GM21786 (cell line): ENCODE measurements at regions not wholly inside any gene's neighbourhood (a gene's known extent, or its start where the extent isn't known, plus 50 kb on each side); places are given as distances from the start of the nearest gene placed in this dataset.
"Not testable (repeated sequence)": the region's sequence is repeated elsewhere in the genome, so short reads cannot be mapped to it uniquely, and the experiment has no call there.

Experiments used
- ATAC-seq: cut with Tn5 transposase; IDR thresholded peaks from one replicate; pipeline ENCODE4 v1.9.1; 2021; ENCODE audit not compliant: unreplicated experiment

- ATAC-seq: no peak
These were observed 698.0 kb downstream of the TDRD15 start for GRCh38 chr2:21821672-21822227.

- no peak for ATAC-seq
These were observed 698.7 kb downstream of the TDRD15 start for GRCh38 chr2:21822505-21822904.

GRCh38 chr2:21833767-21834166, 710.0 kb downstream of the TDRD15 start:
- ATAC-seq: no peak

- ATAC-seq: no peak
These were observed 712.5 kb downstream of the TDRD15 start for GRCh38 chr2:21836261-21836660.

- ATAC-seq: no peak
These were observed 713.0 kb downstream of the TDRD15 start for GRCh38 chr2:21836719-21837118.

- ATAC-seq: no peak
These were observed 713.6 kb downstream of the TDRD15 start for GRCh38 chr2:21837168-21837960.

- no peak for ATAC-seq
These were observed 717.6 kb downstream of the TDRD15 start for GRCh38 chr2:21841341-21841740.

GRCh38 chr2:21850367-21850766, 726.6 kb downstream of the TDRD15 start:
- ATAC-seq: not testable (repeated sequence)

GRCh38 chr2:21854938-21855337, 731.2 kb downstream of the TDRD15 start:
- no peak for ATAC-seq

GRCh38 chr2:21856708-21857107, 732.9 kb downstream of the TDRD15 start:
- no peak for ATAC-seq

GRCh38 chr2:21860907-21861306, 737.1 kb downstream of the TDRD15 start:
- ATAC-seq: no peak

- ATAC-seq: no peak
These were observed 742.5 kb downstream of the TDRD15 start for GRCh38 chr2:21866316-21866715.

- ATAC-seq: no peak
These were observed 764.1 kb downstream of the TDRD15 start for GRCh38 chr2:21887881-21888280.

- no peak for ATAC-seq
These were observed 766.3 kb downstream of the TDRD15 start for GRCh38 chr2:21890041-21890440.

GRCh38 chr2:21890716-21891115, 766.9 kb downstream of the TDRD15 start:
- no peak for ATAC-seq

GRCh38 chr2:21891191-21891590, 767.4 kb downstream of the TDRD15 start:
- no peak for ATAC-seq

- ATAC-seq: no peak
These were observed 768.4 kb downstream of the TDRD15 start for GRCh38 chr2:21892140-21892539.

GRCh38 chr2:21895200-21895599, 771.4 kb downstream of the TDRD15 start:
- no peak for ATAC-seq

- not testable (repeated sequence) for ATAC-seq
These were observed 785.1 kb downstream of the TDRD15 start for GRCh38 chr2:21908712-21909380.

GRCh38 chr2:21910832-21911507, 787.2 kb downstream of the TDRD15 start:
- ATAC-seq: peak; percentile 80

- no peak for ATAC-seq
These were observed 788.6 kb downstream of the TDRD15 start for GRCh38 chr2:21912405-21912804.

- no peak for ATAC-seq
These were observed 791.4 kb downstream of the TDRD15 start for GRCh38 chr2:21915201-21915600.
